ENCODE measurements at regions not wholly inside any gene's neighbourhood (a gene's known extent, or its start where the extent isn't known, plus 50 kb on each side); places are given as distances from the start of the nearest gene placed in this dataset.

DNA sequence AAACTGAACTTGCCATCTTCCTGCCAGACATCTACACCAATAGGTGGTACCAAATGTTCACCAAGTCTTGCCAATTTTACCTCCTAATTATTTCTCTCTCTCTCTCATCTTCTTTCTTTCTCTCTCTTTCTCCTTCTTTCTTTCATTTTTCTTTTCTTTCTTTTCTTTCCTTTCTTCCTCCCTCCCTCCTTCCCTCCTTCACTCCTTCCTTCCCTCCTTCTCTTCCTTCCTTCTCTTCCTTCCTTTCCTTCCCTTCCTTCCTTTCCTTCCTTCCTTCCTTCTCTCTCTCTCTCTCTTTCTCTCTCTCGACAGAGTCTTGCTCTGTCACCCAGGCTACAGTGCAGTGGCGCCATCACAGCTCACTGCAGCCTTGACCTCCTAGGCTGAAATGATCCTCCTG lies 55.4 kb upstream of the PSMA6 start:
- intact Hi-C loops (cut with DNase I), result no loop called here
- H3K27ac ChIP-seq, result no peak overlapping the region
- H3K36me3 ChIP-seq, result no peaks in the 10 kb centered on the region
- ATAC-seq (no peak), DNase-seq (no peak)
- H3K4me3 ChIP-seq, result no peak overlapping the region
- no peak for TF ChIP-seq CTCF (IDR thresholded peaks at IDR 0.05)
- peaks cover 0 to 30% of the 10 kb centered on the region in 2 donors for H3K4me1 ChIP-seq
- no peaks in the 10 kb centered on the region for H3K27me3 ChIP-seq
- H3K9me3 ChIP-seq, result no peaks in the 10 kb centered on the region

GRCh38 chr14:35240231-35240630 lies 52.0 kb upstream of the PSMA6 start:
- intact Hi-C loops (cut with DNase I), result no loop called here
- no peak overlapping the region for H3K4me3 ChIP-seq
- no peaks in the 10 kb centered on the region for H3K36me3 ChIP-seq
- no peak for DNase-seq
- H3K4me1 ChIP-seq, result no peaks in the 10 kb centered on the region
- no peaks in the 10 kb centered on the region for H3K9me3 ChIP-seq
- H3K27me3 ChIP-seq, result no peaks in the 10 kb centered on the region
- no peak for ATAC-seq
- no peak for TF ChIP-seq CTCF (IDR thresholded peaks at IDR 0.05)
- H3K27ac ChIP-seq, result no peak overlapping the region
